ENCODE measurements at regions not wholly inside any gene's neighbourhood (a gene's known extent, or its start where the extent isn't known, plus 50 kb on each side); places are given as distances from the start of the nearest gene placed in this dataset.

GRCh38 chr3:147760941-147761340 lies 351.8 kb downstream of the ZIC1 start:
- no peak for DNase-seq

- no peak for DNase-seq
Measured at GRCh38 chr3:147773116-147773630, 364.0 kb downstream of the ZIC1 start.

GRCh38 chr3:147775411-147775810 lies 366.2 kb downstream of the ZIC1 start:
- DNase-seq, result no peak

- DNase-seq, result no peak
Measured at GRCh38 chr3:147775816-147776530, 366.8 kb downstream of the ZIC1 start.

GRCh38 chr3:147793841-147794240 lies 384.7 kb downstream of the ZIC1 start:
- no peak for DNase-seq

GRCh38 chr3:147794596-147794995 lies 385.4 kb downstream of the ZIC1 start:
- DNase-seq, result no peak

- DNase-seq, result no peak
Measured at GRCh38 chr3:147795418-147795817, 386.3 kb downstream of the ZIC1 start.

- no peak for DNase-seq
Measured at GRCh38 chr3:147797095-147797494, 387.9 kb downstream of the ZIC1 start.

GRCh38 chr3:147799601-147800000 lies 390.4 kb downstream of the ZIC1 start:
- DNase-seq, result no peak

- DNase-seq, result no peak
Measured at GRCh38 chr3:147807776-147808175, 398.6 kb downstream of the ZIC1 start.

- DNase-seq, result no peak
Measured at GRCh38 chr3:147809206-147809605, 400.0 kb downstream of the ZIC1 start.

GRCh38 chr3:147812186-147812911 lies 403.2 kb downstream of the ZIC1 start:
- DNase-seq, result no peak

GRCh38 chr3:147813256-147813655 lies 404.1 kb downstream of the ZIC1 start:
- DNase-seq, result no peak

- DNase-seq, result no peak
Measured at GRCh38 chr3:147816752-147817151, 407.6 kb downstream of the ZIC1 start.

GRCh38 chr3:147832611-147833010 lies 423.4 kb downstream of the ZIC1 start:
- no peak for DNase-seq

- DNase-seq, result no peak
Measured at GRCh38 chr3:147836330-147836729, 427.2 kb downstream of the ZIC1 start.

GRCh38 chr3:147838652-147839051 lies 429.5 kb downstream of the ZIC1 start:
- no peak for DNase-seq

- no peak for DNase-seq
Measured at GRCh38 chr3:147843331-147843730, 434.2 kb downstream of the ZIC1 start.

GRCh38 chr3:147846293-147846692 lies 437.1 kb downstream of the ZIC1 start:
- no peak for DNase-seq

- no peak for DNase-seq
Measured at GRCh38 chr3:147846854-147847478, 437.8 kb downstream of the ZIC1 start.

GRCh38 chr3:147851062-147851461 lies 441.9 kb downstream of the ZIC1 start:
- DNase-seq, result no peak

GRCh38 chr3:147854542-147854941 lies 445.4 kb downstream of the ZIC1 start:
- no peak for DNase-seq

GRCh38 chr3:147864754-147865354 lies 455.7 kb downstream of the ZIC1 start:
- no peak for DNase-seq
